ENCODE measurements at regions not wholly inside any gene's neighbourhood (a gene's known extent, or its start where the extent isn't known, plus 50 kb on each side); places are given as distances from the start of the nearest gene placed in this dataset.

DNA sequence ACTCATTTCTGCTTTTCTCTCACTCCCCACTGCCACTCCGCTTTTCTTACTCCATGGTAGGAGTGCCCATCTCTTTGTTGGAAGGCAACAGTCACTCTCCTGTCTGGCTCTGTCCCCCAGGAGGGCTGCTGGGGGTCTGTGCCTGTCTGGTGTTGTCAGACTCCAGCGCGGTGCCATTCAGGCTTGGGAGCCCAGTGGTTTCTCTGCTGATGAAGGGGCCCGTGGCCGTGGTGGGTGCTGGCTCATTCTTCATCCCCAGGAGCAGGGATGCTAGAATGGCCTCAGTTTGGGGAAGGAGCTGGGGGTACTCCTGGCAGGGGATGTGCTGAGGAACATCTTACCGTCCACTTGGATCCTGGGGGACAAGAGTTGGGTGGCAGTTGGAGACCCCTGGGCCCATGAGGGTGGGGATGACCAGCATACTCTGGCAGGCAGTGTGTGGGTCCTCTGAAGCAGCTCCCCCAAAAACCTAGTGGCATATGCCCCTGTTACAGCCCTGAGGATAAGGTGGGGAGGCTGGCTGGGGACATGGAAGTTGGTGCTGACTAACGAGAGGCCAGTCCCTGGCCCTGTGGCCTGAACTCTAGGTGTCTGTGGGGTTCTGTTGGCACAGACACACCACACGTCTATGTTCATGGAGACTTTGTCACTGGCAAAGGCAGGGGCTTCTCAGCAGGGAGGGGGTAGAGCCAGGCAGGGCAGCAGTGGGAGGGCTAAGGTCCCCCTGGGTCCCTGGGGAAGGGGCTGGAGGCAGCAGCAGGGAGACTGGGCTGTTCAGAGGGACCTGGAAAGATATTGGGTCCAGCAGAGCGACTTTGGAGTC, 102.8 kb upstream of the RET start:
- no peak overlapping the region for H2BK120ac ChIP-seq (ENCODE audit: low read depth, low read length, poor library complexity, severe bottlenecking)
- DNase-seq: no peak

More for the DNA sequence above, 102.8 kb upstream of the RET start:
- H3K4me1 ChIP-seq (ENCODE audit: insufficient read depth, low read length): no peaks in the 10 kb centered on the region
- no peak overlapping the region for H2AFZ ChIP-seq (ENCODE audit: low read length)
- no CpG with 5 or more reads among the region's 9 CpGs for WGBS (ENCODE audit: extremely low coverage, insufficient read length, low lambda C conversion rate)
- no peaks in the 10 kb centered on the region for H3K27me3 ChIP-seq (ENCODE audit: insufficient read depth, low read length)
- H3K56ac ChIP-seq (ENCODE audit: insufficient read length, low read depth, low read length): no peak overlapping the region
- no peak overlapping the region for H3K9ac ChIP-seq (ENCODE audit: extremely low read depth, insufficient read length, low read length)
- H3K79me2 ChIP-seq (ENCODE audit: insufficient read depth, low read length): no peaks in the 10 kb centered on the region
- no peaks in the 10 kb centered on the region for H3K9me3 ChIP-seq (ENCODE audit: control insufficient read depth, low read depth, low read length)
- H2BK15ac ChIP-seq (ENCODE audit: low read depth, low read length): no peak overlapping the region
- H3K27ac ChIP-seq (ENCODE audit: insufficient read length, low read depth, low read length): no peak overlapping the region
- no peak overlapping the region for H3K14ac ChIP-seq (ENCODE audit: insufficient read depth, low read length)
- peak overlapping the region in 1 of 3 experiments; percentile 77; a peak in 3 of 7 replicates for H3K27ac Mint-ChIP-seq
- no peak overlapping the region for H2BK20ac ChIP-seq (ENCODE audit: low read depth, low read length, poor library complexity, severe bottlenecking)
- no peak overlapping the region; a peak in 1 of 5 replicates for H3K4me3 Mint-ChIP-seq
- TF ChIP-seq, protein P1, sequence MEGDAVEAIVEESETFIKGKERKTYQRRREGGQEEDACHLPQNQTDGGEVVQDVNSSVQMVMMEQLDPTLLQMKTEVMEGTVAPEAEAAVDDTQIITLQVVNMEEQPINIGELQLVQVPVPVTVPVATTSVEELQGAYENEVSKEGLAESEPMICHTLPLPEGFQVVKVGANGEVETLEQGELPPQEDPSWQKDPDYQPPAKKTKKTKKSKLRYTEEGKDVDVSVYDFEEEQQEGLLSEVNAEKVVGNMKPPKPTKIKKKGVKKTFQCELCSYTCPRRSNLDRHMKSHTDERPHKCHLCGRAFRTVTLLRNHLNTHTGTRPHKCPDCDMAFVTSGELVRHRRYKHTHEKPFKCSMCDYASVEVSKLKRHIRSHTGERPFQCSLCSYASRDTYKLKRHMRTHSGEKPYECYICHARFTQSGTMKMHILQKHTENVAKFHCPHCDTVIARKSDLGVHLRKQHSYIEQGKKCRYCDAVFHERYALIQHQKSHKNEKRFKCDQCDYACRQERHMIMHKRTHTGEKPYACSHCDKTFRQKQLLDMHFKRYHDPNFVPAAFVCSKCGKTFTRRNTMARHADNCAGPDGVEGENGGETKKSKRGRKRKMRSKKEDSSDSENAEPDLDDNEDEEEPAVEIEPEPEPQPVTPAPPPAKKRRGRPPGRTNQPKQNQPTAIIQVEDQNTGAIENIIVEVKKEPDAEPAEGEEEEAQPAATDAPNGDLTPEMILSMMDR (conservative IDR thresholded peaks at IDR 0.05): no peak
- H2AK5ac ChIP-seq (ENCODE audit: insufficient read length, low read length): no peak overlapping the region
- H3K36me3 Mint-ChIP-seq (ENCODE audit: insufficient read depth in 1 of 3, low read depth in 3 of 3): no peaks in the 10 kb centered on the region; a peak in 1 of 7 replicates
- H4K91ac ChIP-seq (ENCODE audit: insufficient read length, low read depth, low read length): no peak overlapping the region
- no peak overlapping the region for H3K23ac ChIP-seq (ENCODE audit: insufficient read length, low read depth, low read length)
- H3K18ac ChIP-seq (ENCODE audit: insufficient read length, low read depth, low read length): no peak overlapping the region
- no peak overlapping the region for H3T11ph ChIP-seq (ENCODE audit: low read length)
- H3K9me3 Mint-ChIP-seq: no peaks in the 10 kb centered on the region; a peak in 1 of 5 replicates
- H3K79me1 ChIP-seq (ENCODE audit: insufficient read depth, low read depth, low read length, poor library complexity, severe bottlenecking): no peaks in the 10 kb centered on the region
- H3K4ac ChIP-seq (ENCODE audit: low read depth, low read length): no peak overlapping the region
- H2BK12ac ChIP-seq (ENCODE audit: insufficient read length, low read depth, low read length): no peak overlapping the region
- H2BK5ac ChIP-seq (ENCODE audit: insufficient read length, low read length): no peak overlapping the region
- no peaks in the 10 kb centered on the region; the same call in 1 of the 2 replicates for H3K27me3 Mint-ChIP-seq (ENCODE audit: low read depth)
- H4K8ac ChIP-seq (replicated peaks; ENCODE audit: insufficient read length, low read depth, low read length): no peak overlapping the region
- no peak overlapping the region for H3K4me2 ChIP-seq (ENCODE audit: insufficient read depth, insufficient read length, low read length)
- no peaks in the 10 kb centered on the region for H3K23me2 ChIP-seq (ENCODE audit: insufficient read length, low read depth, low read length, poor library complexity, severe bottlenecking)
- no peak overlapping the region for H4K5ac ChIP-seq (ENCODE audit: insufficient read length, low read depth, low read length)
- H3K4me1 Mint-ChIP-seq: peaks cover 5 to 7% of the 10 kb centered on the region in 2 experiments
- H4K20me1 ChIP-seq (ENCODE audit: control insufficient read depth, insufficient read depth, insufficient read length): no peaks in the 10 kb centered on the region

Data from H9 (cell line).